ENCODE measurements at regions not wholly inside any gene's neighbourhood (a gene's known extent, or its start where the extent isn't known, plus 50 kb on each side); places are given as distances from the start of the nearest gene placed in this dataset.

GRCh38 chr12:23083267-23083666 is 458.3 kb downstream of the ETNK1 start:
- no peak for TF ChIP-seq CTCF (IDR thresholded peaks at IDR 0.05; ENCODE audit: low read depth, low read length)
- TF ChIP-seq EZH2phosphoT487 (IDR thresholded peaks at IDR 0.05; ENCODE audit: low read depth), result no peak
